Trophoblast cell (in vitro differentiated cells and primary cell): ENCODE measurements at regions not wholly inside any gene's neighbourhood (a gene's known extent, or its start where the extent isn't known, plus 50 kb on each side); places are given as distances from the start of the nearest gene placed in this dataset.

Source experiments
- DNase-seq, 2 donors: peaks; one replicate each; pipeline ENCODE4 v3.0.0-alpha.2; 2016
- H2AFZ ChIP-seq: 2 replicates; pipeline ENCODE4 v1.6.1; 2013; ENCODE audit warnings: low read length, moderate library complexity, mild to moderate bottlenecking; ENCODE audit not compliant: insufficient read depth, poor library complexity
- H2AK5ac ChIP-seq: 2 replicates; pipeline ENCODE4 v1.6.1; 2013; ENCODE audit warnings: mild to moderate bottlenecking, low read length
- H2BK120ac ChIP-seq: 2 replicates; pipeline ENCODE4 v1.6.1; 2013; ENCODE audit warnings: low read length, mild to moderate bottlenecking, moderate library complexity; ENCODE audit not compliant: insufficient read depth, poor library complexity
- H2BK12ac ChIP-seq: 2 replicates; pipeline ENCODE4 v1.6.1; 2013; ENCODE audit warnings: mild to moderate bottlenecking, low read length, moderate library complexity
- H2BK5ac ChIP-seq: 2 replicates; pipeline ENCODE4 v1.6.1; 2013; ENCODE audit warnings: low read length, low read depth, moderate library complexity, mild to moderate bottlenecking; ENCODE audit not compliant: poor library complexity
- H3K14ac ChIP-seq: 2 replicates; pipeline ENCODE4 v1.6.1; 2013; ENCODE audit warnings: mild to moderate bottlenecking, low read length
- H3K18ac ChIP-seq: 2 replicates; pipeline ENCODE4 v1.6.1; 2013; ENCODE audit warnings: mild to moderate bottlenecking, low read length
- H3K23ac ChIP-seq: 2 replicates; pipeline ENCODE4 v1.6.1; 2013; ENCODE audit warnings: low read length
- H3K27ac ChIP-seq: 2 replicates; pipeline ENCODE4 v1.5.1; 2013; ENCODE audit warnings: low read depth, mild to moderate bottlenecking, inconsistent platforms, low read length, moderate library complexity
- H3K27me3 ChIP-seq: 2 replicates; pipeline ENCODE4 v1.6.1; 2013; ENCODE audit warnings: inconsistent platforms, mild to moderate bottlenecking, low read length, moderate library complexity; ENCODE audit not compliant: insufficient read depth
- H3K36me3 ChIP-seq, 2 experiments: 1 replicate in 1 of 2; 2 replicates in 1 of 2; pipeline ENCODE4 v1.6.1; 2013; ENCODE audit warnings: low read length in 2 of 2, mild to moderate bottlenecking in 2 of 2, moderate library complexity in 1 of 2; ENCODE audit not compliant: insufficient read depth in 2 of 2, control insufficient read depth in 1 of 2
- H3K4ac ChIP-seq: 2 replicates; pipeline ENCODE4 v1.6.1; 2013; ENCODE audit warnings: low read depth, mild to moderate bottlenecking, low read length, moderate library complexity
- H3K4me1 ChIP-seq, 2 experiments: 1 replicate in 1 of 2; 2 replicates in 1 of 2; pipeline ENCODE4 v1.6.1; 2013; ENCODE audit warnings: low read length in 2 of 2, mild to moderate bottlenecking in 2 of 2, moderate library complexity in 1 of 2; ENCODE audit not compliant: insufficient read depth in 2 of 2, control insufficient read depth in 1 of 2
- H3K4me2 ChIP-seq: 2 replicates; pipeline ENCODE4 v1.6.1; 2013; ENCODE audit warnings: inconsistent platforms, mild to moderate bottlenecking, low read length, moderate library complexity
- H3K4me3 ChIP-seq: 2 replicates; pipeline ENCODE4 v1.5.1; 2013; ENCODE audit warnings: mild to moderate bottlenecking, low read depth, low read length, inconsistent platforms
- H3K79me1 ChIP-seq: one replicate; pipeline ENCODE4 v1.6.1; 2013; ENCODE audit warnings: low read length
- H3K79me2 ChIP-seq: 2 replicates; pipeline ENCODE4 v1.6.1; 2013; ENCODE audit warnings: low read length, mild to moderate bottlenecking; ENCODE audit not compliant: control insufficient read depth, insufficient read depth, poor library complexity
- H3K9ac ChIP-seq: 2 replicates; pipeline ENCODE4 v1.6.1; 2013; ENCODE audit warnings: mild to moderate bottlenecking, low read length
- H3K9me3 ChIP-seq: 2 replicates; pipeline ENCODE4 v1.6.1; 2013; ENCODE audit warnings: low read depth, mild to moderate bottlenecking, control low read depth, inconsistent platforms, low read length; ENCODE audit not compliant: insufficient read depth
- H4K12ac ChIP-seq: 2 replicates; pipeline ENCODE4 v1.6.1; 2013; ENCODE audit warnings: low read depth, mild to moderate bottlenecking, low read length, moderate library complexity
- H4K8ac ChIP-seq: 2 replicates; pipeline ENCODE4 v1.6.1; 2013; ENCODE audit warnings: low read depth, mild to moderate bottlenecking, low read length, moderate library complexity
- H4K91ac ChIP-seq: one replicate; pipeline ENCODE4 v1.6.1; 2013; ENCODE audit warnings: low read depth, mild to moderate bottlenecking, low read length, moderate library complexity
- WGBS: extraction: QIAGEN DNeasy Blood & Tissue Kit; methylation state at CpG from one replicate; pipeline ENCODE4 v1.1.7; 2013; ENCODE audit warnings: missing lambda C conversion rate; ENCODE audit not compliant: insufficient read length, insufficient coverage; ENCODE audit errors: extremely low coverage; 5-methylcytosine and 5-hydroxymethylcytosine counted together

- no peak for DNase-seq
- H3K14ac ChIP-seq: no peak overlapping the region
- H3K4ac ChIP-seq: no peak overlapping the region
- H2BK5ac ChIP-seq: no peak overlapping the region
- no CpG with 5 or more reads among the region's 3 CpGs for WGBS
- no peaks in the 10 kb centered on the region for H3K27me3 ChIP-seq
- no peak overlapping the region for H4K12ac ChIP-seq
- H2AFZ ChIP-seq: no peak overlapping the region
- no peaks in the 10 kb centered on the region for H3K79me2 ChIP-seq
- no peak overlapping the region for H3K4me2 ChIP-seq
- no peak overlapping the region for H3K27ac ChIP-seq
- no peaks in the 10 kb centered on the region for H3K79me1 ChIP-seq
- no peak overlapping the region for H3K4me3 ChIP-seq
- H3K9ac ChIP-seq: no peak overlapping the region
- no peaks in the 10 kb centered on the region for H3K9me3 ChIP-seq
- H3K23ac ChIP-seq: no peak overlapping the region
- no peak overlapping the region for H4K8ac ChIP-seq
- no peak overlapping the region for H2BK12ac ChIP-seq
- no peak overlapping the region for H4K91ac ChIP-seq
- no peaks in the 10 kb centered on the region for H3K4me1 ChIP-seq
- H3K18ac ChIP-seq: no peak overlapping the region
- H2BK120ac ChIP-seq: no peak overlapping the region
- no peaks in the 10 kb centered on the region for H3K36me3 ChIP-seq
- no peak overlapping the region for H2AK5ac ChIP-seq
Observed at GRCh38 chr2:22912398-22912797, 472.6 kb upstream of the KLHL29 start.

- Histone ChIP-seq H3K4ac (no peak overlapping the region), H3K4me3 (no peak overlapping the region), H4K8ac (no peak overlapping the region), H2BK5ac (no peak overlapping the region), H2BK120ac (no peak overlapping the region), H3K79me1 (no peaks in the 10 kb centered on the region), H3K36me3 (no peaks in the 10 kb centered on the region), H3K4me2 (no peak overlapping the region), H4K12ac (no peak overlapping the region), H3K4me1 (no peaks in the 10 kb centered on the region), H3K27ac (no peak overlapping the region), H3K14ac (no peak overlapping the region), H2BK12ac (no peak overlapping the region), H3K27me3 (no peaks in the 10 kb centered on the region), H3K9ac (no peak overlapping the region), H3K9me3 (no peaks in the 10 kb centered on the region), H3K18ac (no peak overlapping the region), H3K79me2 (no peaks in the 10 kb centered on the region), H2AFZ (no peak overlapping the region), H4K91ac (no peak overlapping the region), H3K23ac (no peak overlapping the region), H2AK5ac (no peak overlapping the region)
- no CpG with 5 or more reads among the region's 1 CpG for WGBS
- no peak for DNase-seq
Observed at GRCh38 chr2:22929998-22930397, 455.0 kb upstream of the KLHL29 start.

- Histone ChIP-seq H4K8ac (no peak overlapping the region), H2BK12ac (no peak overlapping the region), H3K9ac (no peak overlapping the region), H3K27me3 (no peaks in the 10 kb centered on the region), H3K4me3 (no peak overlapping the region), H2BK5ac (no peak overlapping the region), H4K91ac (no peak overlapping the region), H3K23ac (no peak overlapping the region), H2BK120ac (no peak overlapping the region), H3K27ac (no peak overlapping the region), H2AK5ac (no peak overlapping the region), H3K14ac (no peak overlapping the region), H3K79me2 (no peaks in the 10 kb centered on the region), H3K36me3 (no peaks in the 10 kb centered on the region), H3K9me3 (no peaks in the 10 kb centered on the region), H3K4me1 (no peaks in the 10 kb centered on the region), H3K79me1 (no peaks in the 10 kb centered on the region), H3K18ac (no peak overlapping the region), H2AFZ (no peak overlapping the region), H3K4ac (no peak overlapping the region), H3K4me2 (no peak overlapping the region), H4K12ac (no peak overlapping the region)
- no peak for DNase-seq
- whole genome bisulfite sequencing: no CpG with 5 or more reads among the region's 6 CpGs
Observed at GRCh38 chr2:22930781-22931180, 454.2 kb upstream of the KLHL29 start.

- H3K27ac ChIP-seq: no peak overlapping the region
- H3K9me3 ChIP-seq: no peaks in the 10 kb centered on the region
- no peak overlapping the region for H3K9ac ChIP-seq
- H2AK5ac ChIP-seq: no peak overlapping the region
- no peak overlapping the region for H4K91ac ChIP-seq
- H3K36me3 ChIP-seq: no peaks in the 10 kb centered on the region
- no peak overlapping the region for H2BK12ac ChIP-seq
- no peaks in the 10 kb centered on the region for H3K79me1 ChIP-seq
- no peaks in the 10 kb centered on the region for H3K27me3 ChIP-seq
- no peak overlapping the region for H3K4ac ChIP-seq
- H3K14ac ChIP-seq: no peak overlapping the region
- H3K4me1 ChIP-seq: no peaks in the 10 kb centered on the region
- H3K18ac ChIP-seq: no peak overlapping the region
- WGBS: no CpG with 5 or more reads among the region's 3 CpGs
- H4K12ac ChIP-seq: no peak overlapping the region
- H3K4me3 ChIP-seq: no peak overlapping the region
- H2AFZ ChIP-seq: no peak overlapping the region
- DNase-seq: no peak
- H3K4me2 ChIP-seq: no peak overlapping the region
- H3K23ac ChIP-seq: no peak overlapping the region
- H4K8ac ChIP-seq: no peak overlapping the region
- H2BK120ac ChIP-seq: no peak overlapping the region
- H2BK5ac ChIP-seq: no peak overlapping the region
- no peaks in the 10 kb centered on the region for H3K79me2 ChIP-seq
Observed at GRCh38 chr2:22932288-22932687, 452.7 kb upstream of the KLHL29 start.
